ENCODE measurements at regions not wholly inside any gene's neighbourhood (a gene's known extent, or its start where the extent isn't known, plus 50 kb on each side); places are given as distances from the start of the nearest gene placed in this dataset.

GRCh38 chr9:1155602-1156001 lies 105.4 kb downstream of the DMRT2 start:
- no peaks in the 10 kb centered on the region for H3K27me3 Mint-ChIP-seq

DNA sequence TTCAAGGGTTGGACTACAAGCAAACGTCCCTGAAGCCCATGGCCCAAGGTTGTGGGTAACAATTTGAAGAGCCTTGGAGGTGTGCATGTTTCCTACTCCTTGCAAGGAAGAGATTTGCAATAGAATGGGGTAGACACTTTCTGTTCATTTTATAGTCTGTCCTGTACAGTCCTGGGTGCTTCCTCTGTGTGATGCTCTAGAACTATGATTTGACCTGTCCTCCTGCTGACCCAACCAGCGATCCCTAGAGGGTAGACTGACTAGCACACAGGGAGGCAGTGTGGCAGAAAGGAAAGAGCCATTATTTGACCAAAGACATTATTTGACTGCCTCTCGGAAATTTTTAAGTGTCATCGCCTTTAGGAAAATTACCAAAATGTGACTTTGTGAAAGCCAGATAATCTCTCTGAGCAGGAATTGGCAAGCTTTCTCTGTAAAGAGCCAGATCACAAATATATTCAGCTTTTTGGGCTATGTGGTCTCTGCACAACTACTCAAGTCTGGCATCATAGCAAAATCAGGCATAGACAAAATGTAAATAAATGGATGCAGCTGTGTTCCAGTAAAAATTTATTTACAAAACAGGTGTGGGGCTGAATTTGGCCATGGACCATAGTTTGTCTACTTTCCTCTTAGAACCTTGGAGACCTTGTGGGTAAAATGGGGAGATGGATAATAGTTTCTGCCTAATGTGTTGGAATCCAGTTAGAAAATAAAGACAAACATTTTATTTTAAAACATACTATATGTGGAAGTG lies 106.8 kb downstream of the DMRT2 start:
- no peaks in the 10 kb centered on the region for H3K9me3 Mint-ChIP-seq
- H3K36me3 Mint-ChIP-seq (ENCODE audit: low read depth) = no peaks in the 10 kb centered on the region
- peaks cover 2% of the 10 kb centered on the region for H3K27me3 Mint-ChIP-seq
- DNase-seq (no peak), ATAC-seq (no peak)
- intact Hi-C loops (cut with micrococcal nuclease) = no loop called here
- no peaks in the 10 kb centered on the region for H3K4me1 Mint-ChIP-seq (ENCODE audit: low read depth)
- no peak overlapping the region for H3K4me3 Mint-ChIP-seq
- no peak overlapping the region for H3K27ac Mint-ChIP-seq
- POLR2A ChIA-PET = no interaction called here
- TF ChIP-seq, protein P1, sequence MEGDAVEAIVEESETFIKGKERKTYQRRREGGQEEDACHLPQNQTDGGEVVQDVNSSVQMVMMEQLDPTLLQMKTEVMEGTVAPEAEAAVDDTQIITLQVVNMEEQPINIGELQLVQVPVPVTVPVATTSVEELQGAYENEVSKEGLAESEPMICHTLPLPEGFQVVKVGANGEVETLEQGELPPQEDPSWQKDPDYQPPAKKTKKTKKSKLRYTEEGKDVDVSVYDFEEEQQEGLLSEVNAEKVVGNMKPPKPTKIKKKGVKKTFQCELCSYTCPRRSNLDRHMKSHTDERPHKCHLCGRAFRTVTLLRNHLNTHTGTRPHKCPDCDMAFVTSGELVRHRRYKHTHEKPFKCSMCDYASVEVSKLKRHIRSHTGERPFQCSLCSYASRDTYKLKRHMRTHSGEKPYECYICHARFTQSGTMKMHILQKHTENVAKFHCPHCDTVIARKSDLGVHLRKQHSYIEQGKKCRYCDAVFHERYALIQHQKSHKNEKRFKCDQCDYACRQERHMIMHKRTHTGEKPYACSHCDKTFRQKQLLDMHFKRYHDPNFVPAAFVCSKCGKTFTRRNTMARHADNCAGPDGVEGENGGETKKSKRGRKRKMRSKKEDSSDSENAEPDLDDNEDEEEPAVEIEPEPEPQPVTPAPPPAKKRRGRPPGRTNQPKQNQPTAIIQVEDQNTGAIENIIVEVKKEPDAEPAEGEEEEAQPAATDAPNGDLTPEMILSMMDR (IDR thresholded peaks at IDR 0.05) = no peak
- CTCF ChIA-PET = no interaction called here

More at GRCh38 chr9:1155602-1156001, 105.4 kb downstream of the DMRT2 start:
- DNase-seq (no peak), ATAC-seq (no peak)
- ChIA-PET CTCF (no interaction called here), POLR2A (no interaction called here)
- TF ChIP-seq, protein P1 (IDR thresholded peaks at IDR 0.05) = no peak
- Mint-ChIP-seq H3K27ac (no peak overlapping the region), H3K36me3 (ENCODE audit: low read depth) (no peaks in the 10 kb centered on the region), H3K4me3 (no peak overlapping the region), H3K4me1 (ENCODE audit: low read depth) (no peaks in the 10 kb centered on the region), H3K9me3 (no peaks in the 10 kb centered on the region)
- intact Hi-C loops (cut with micrococcal nuclease) = no loop called here

GRCh38 chr9:1157836-1158235 lies 107.7 kb downstream of the DMRT2 start:
- CTCF ChIA-PET = no interaction called here
- H3K27me3 Mint-ChIP-seq = peaks cover 2% of the 10 kb centered on the region
- ATAC-seq = no peak

GRCh38 chr9:1170918-1171317 lies 120.8 kb downstream of the DMRT2 start:
- ChIA-PET CTCF (no interaction called here), POLR2A (no interaction called here)
- intact Hi-C loops (cut with micrococcal nuclease) = no loop called here
- no peak for DNase-seq
- peaks cover 2% of the 10 kb centered on the region for H3K9me3 Mint-ChIP-seq
- no peaks in the 10 kb centered on the region for H3K36me3 Mint-ChIP-seq (ENCODE audit: low read depth)
- no peak for ATAC-seq
- H3K4me1 Mint-ChIP-seq (ENCODE audit: low read depth) = no peaks in the 10 kb centered on the region
- H3K4me3 Mint-ChIP-seq = no peak overlapping the region
- TF ChIP-seq, protein P1 (IDR thresholded peaks at IDR 0.05) = no peak
- H3K27me3 Mint-ChIP-seq = peaks cover 2% of the 10 kb centered on the region
- H3K27ac Mint-ChIP-seq = no peak overlapping the region

More at GRCh38 chr9:1157836-1158235, 107.7 kb downstream of the DMRT2 start:
- Mint-ChIP-seq H3K4me3 (no peak overlapping the region), H3K9me3 (no peaks in the 10 kb centered on the region), H3K27ac (no peak overlapping the region), H3K36me3 (ENCODE audit: low read depth) (no peaks in the 10 kb centered on the region), H3K4me1 (ENCODE audit: low read depth) (no peaks in the 10 kb centered on the region)
- POLR2A ChIA-PET = no interaction called here
- DNase-seq = no peak
- intact Hi-C loops (cut with micrococcal nuclease) = no loop called here
- TF ChIP-seq, protein P1 (IDR thresholded peaks at IDR 0.05) = no peak

GRCh38 chr9:1171546-1171945 lies 121.4 kb downstream of the DMRT2 start:
- intact Hi-C loops (cut with micrococcal nuclease) = no loop called here
- Mint-ChIP-seq H3K27me3 (peaks cover 2% of the 10 kb centered on the region), H3K36me3 (ENCODE audit: low read depth) (no peaks in the 10 kb centered on the region), H3K9me3 (peaks cover 2% of the 10 kb centered on the region), H3K4me3 (no peak overlapping the region), H3K27ac (no peak overlapping the region), H3K4me1 (ENCODE audit: low read depth) (no peaks in the 10 kb centered on the region)
- DNase-seq (no peak), ATAC-seq (no peak)
- TF ChIP-seq, protein P1 (IDR thresholded peaks at IDR 0.05) = no peak
- POLR2A ChIA-PET = no interaction called here
- CTCF ChIA-PET = no interaction called here
